Sigmoid colon (tissue), 6 donors: ENCODE measurements at regions not wholly inside any gene's neighbourhood (a gene's known extent, or its start where the extent isn't known, plus 50 kb on each side); places are given as distances from the start of the nearest gene placed in this dataset.

Experiments used
- DNase-seq: peaks from one replicate; pipeline ENCODE4 v3.0.0-alpha.2; 2019
- H3K27ac ChIP-seq, 4 donors: fragments of 200-600 bp; sonication (generic); one replicate each; pipeline ENCODE4 v1.5.1; 2016 to 2019; ENCODE audit warnings: mild to moderate bottlenecking in 1 of 4
- H3K27me3 ChIP-seq, 3 donors: fragments of 200-600 bp; sonication (generic); one replicate each; pipeline ENCODE4 v1.5.1; 2019; ENCODE audit warnings: mild to moderate bottlenecking in 1 of 3
- H3K36me3 ChIP-seq, 4 donors: fragments of 200-600 bp; sonication (generic); one replicate each; pipeline ENCODE4 v1.5.1; 2016 to 2019
- H3K4me1 ChIP-seq, 4 donors: fragments of 200-600 bp; sonication (generic); one replicate each; pipeline ENCODE4 v1.5.1; 2017 to 2019
- H3K4me3 ChIP-seq, 4 donors: fragments of 200-600 bp; sonication (generic); one replicate each; pipeline ENCODE4 v1.5.1; 2017 to 2019; ENCODE audit warnings: mild to moderate bottlenecking in 2 of 4, moderate library complexity in 1 of 4
- H3K9me3 ChIP-seq, 4 donors: fragments of 200-600 bp in 3 of 4; sonication (generic) in 3 of 4; one replicate each; pipeline versions ENCODE4 v1.5.1 to v1.6.1; 2013 to 2019
- CTCF ChIP-seq, 4 experiments: fragments of 450-650 bp in 3 of 4; fragments of 200-600 bp in 1 of 4; IDR thresholded peaks; one replicate each; pipeline ENCODE4 v1.5.1; 2016 to 2019; ENCODE audit warnings: antibody characterized with exemption in 4 of 4, mild to moderate bottlenecking in 3 of 4, moderate library complexity in 2 of 4
- EP300 ChIP-seq, 4 donors: sonication (generic); formaldehyde crosslinking; IDR thresholded peaks; one replicate each; pipeline ENCODE4 v1.6.1; 2017; ENCODE audit warnings: antibody characterized with exemption in 4 of 4
- POLR2A ChIP-seq, 2 donors: fragments of 450-650 bp; IDR thresholded peaks; one replicate each; pipeline ENCODE4 v1.6.1; 2016; ENCODE audit warnings: antibody characterized with exemption in 2 of 2, mild to moderate bottlenecking in 2 of 2, moderate library complexity in 2 of 2
- POLR2AphosphoS5 ChIP-seq, 4 donors: sonication (generic); formaldehyde crosslinking; IDR thresholded peaks; one replicate each; pipeline ENCODE4 v1.6.1; 2017; ENCODE audit warnings: antibody characterized with exemption in 4 of 4
- WGBS, 2 donors: extraction: QIAGEN DNeasy Blood & Tissue Kit; methylation state at CpG; one replicate each; pipeline ENCODE4 v1.1.7; 2013; 5-methylcytosine and 5-hydroxymethylcytosine counted together
- intact Hi-C: fragments of 100-400 bp; cut with DNase I; formaldehyde crosslinking; loops from one replicate; pipeline ENCODE4 v1.15.1; 2023
- donor health status: healthy with polysubstance abuse.
- donor health status: healthy.

DNA sequence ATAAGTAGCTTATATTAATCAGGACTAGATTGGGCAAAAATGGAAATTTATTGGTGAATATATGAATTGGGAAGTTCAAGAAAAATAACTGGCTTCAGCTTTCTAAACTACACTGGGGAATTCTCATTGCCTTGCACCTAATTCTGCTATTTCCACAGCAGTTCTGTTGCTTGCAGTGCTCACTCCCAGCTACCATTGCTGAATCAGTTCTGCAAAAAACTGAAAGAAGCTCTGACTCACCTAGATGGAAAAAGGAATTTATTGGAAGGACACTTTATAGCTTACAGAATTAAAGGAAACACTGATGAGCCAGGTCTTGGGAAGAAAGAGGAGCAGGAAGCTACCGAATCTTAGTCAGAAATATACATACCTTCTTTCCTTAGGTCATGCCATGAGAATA is 60.3 kb upstream of the ACVR1 start:
- intact Hi-C loops: no loop called here
- no peak for DNase-seq
- Histone ChIP-seq H3K4me3 (no peak overlapping the region), H3K9me3 (no peaks in the 10 kb centered on the region), H3K27me3 (peaks cover 0 to 9% (median 0%) of the 10 kb centered on the region in 3 donors), H3K4me1 (no peaks in the 10 kb centered on the region), H3K27ac (no peak overlapping the region), H3K36me3 (no peaks in the 10 kb centered on the region)
- 97 to 98% methylated on average over 1 of the region's 1 CpG for WGBS, 2 donors
- TF ChIP-seq POLR2AphosphoS5 (IDR thresholded peaks at IDR 0.05) (no peak), CTCF (IDR thresholded peaks at IDR 0.05) (no peak), POLR2A (IDR thresholded peaks at IDR 0.05) (no peak), EP300 (IDR thresholded peaks at IDR 0.05) (no peak)

GRCh38 chr2:157935378-157935906 is 59.3 kb upstream of the ACVR1 start:
- 79 to 82% methylated on average over 2 of the region's 2 CpGs for WGBS, 2 donors
- Histone ChIP-seq H3K27me3 (peaks cover 0 to 9% (median 0%) of the 10 kb centered on the region in 3 donors), H3K36me3 (no peaks in the 10 kb centered on the region), H3K27ac (no peak overlapping the region), H3K9me3 (no peaks in the 10 kb centered on the region), H3K4me3 (no peak overlapping the region), H3K4me1 (no peaks in the 10 kb centered on the region)
- no peak for DNase-seq
- intact Hi-C loops: no loop called here
- no peak for TF ChIP-seq CTCF (IDR thresholded peaks at IDR 0.05)
- TF ChIP-seq EP300 (IDR thresholded peaks at IDR 0.05): no peak
- TF ChIP-seq POLR2A (IDR thresholded peaks at IDR 0.05): no peak
- no peak for TF ChIP-seq POLR2AphosphoS5 (IDR thresholded peaks at IDR 0.05)

- DNase-seq: no peak
- no peaks in the 10 kb centered on the region for H3K4me1 ChIP-seq
- H3K9me3 ChIP-seq: no peaks in the 10 kb centered on the region
- H3K36me3 ChIP-seq: no peaks in the 10 kb centered on the region
- H3K4me3 ChIP-seq: no peak overlapping the region
- no peak for TF ChIP-seq POLR2AphosphoS5 (IDR thresholded peaks at IDR 0.05)
- TF ChIP-seq POLR2A (IDR thresholded peaks at IDR 0.05): no peak
- no peak for TF ChIP-seq CTCF (IDR thresholded peaks at IDR 0.05)
- no peak for TF ChIP-seq EP300 (IDR thresholded peaks at IDR 0.05)
- no peak overlapping the region for H3K27ac ChIP-seq
- intact Hi-C loops: no loop called here
- WGBS, 2 donors: 50 to 75% methylated on average over 3 of the region's 3 CpGs
- H3K27me3 ChIP-seq: peaks cover 0 to 9% (median 0%) of the 10 kb centered on the region in 3 donors
These were observed 58.7 kb upstream of the ACVR1 start for GRCh38 chr2:157934684-157935377.

GRCh38 chr2:157933160-157933920 is 57.2 kb upstream of the ACVR1 start:
- no peak for DNase-seq
- 85 to 89% methylated on average over 6 of the region's 6 CpGs for WGBS, 2 donors
- no peak overlapping the region for H3K4me3 ChIP-seq
- peaks cover 0 to 9% (median 0%) of the 10 kb centered on the region in 3 donors for H3K27me3 ChIP-seq
- H3K9me3 ChIP-seq: peaks cover 0 to 4% (median 0%) of the 10 kb centered on the region in 4 donors
- no peaks in the 10 kb centered on the region for H3K4me1 ChIP-seq
- intact Hi-C loops: no loop called here
- no peaks in the 10 kb centered on the region for H3K36me3 ChIP-seq
- TF ChIP-seq POLR2A (IDR thresholded peaks at IDR 0.05) (no peak), CTCF (IDR thresholded peaks at IDR 0.05) (no peak), POLR2AphosphoS5 (IDR thresholded peaks at IDR 0.05) (no peak), EP300 (IDR thresholded peaks at IDR 0.05) (no peak)
- no peak overlapping the region for H3K27ac ChIP-seq
